Duodenal mucosa (tissue), 2 donors: ENCODE measurements at regions not wholly inside any gene's neighbourhood (a gene's known extent, or its start where the extent isn't known, plus 50 kb on each side); places are given as distances from the start of the nearest gene placed in this dataset.

ENCODE experiments used
- H3K27ac ChIP-seq: one replicate; pipeline ENCODE4 v1.7.0; 2013; ENCODE audit warnings: low read depth, low read length
- H3K27me3 ChIP-seq, 2 donors: one replicate each; pipeline ENCODE4 v1.7.0; 2013; ENCODE audit warnings: low read length in 2 of 2, control low read depth in 1 of 2; ENCODE audit not compliant: insufficient read depth in 2 of 2, control insufficient read depth in 1 of 2
- H3K36me3 ChIP-seq, 2 donors: one replicate each; pipeline ENCODE4 v1.7.0; 2013; ENCODE audit warnings: low read length in 2 of 2, control low read depth in 1 of 2; ENCODE audit not compliant: insufficient read depth in 2 of 2, control insufficient read depth in 1 of 2
- H3K4me1 ChIP-seq, 2 donors: one replicate each; pipeline ENCODE4 v1.7.0; 2013; ENCODE audit warnings: low read length in 2 of 2, control low read depth in 1 of 2; ENCODE audit not compliant: insufficient read depth in 2 of 2, control insufficient read depth in 1 of 2
- H3K4me3 ChIP-seq, 2 donors: one replicate each; pipeline ENCODE4 v1.7.0; 2013; ENCODE audit warnings: low read length in 2 of 2, low read depth in 1 of 2
- H3K9ac ChIP-seq, 2 donors: one replicate each; pipeline ENCODE4 v1.7.0; 2013; ENCODE audit warnings: low read length in 2 of 2, low read depth in 1 of 2
- H3K9me3 ChIP-seq, 2 donors: one replicate each; pipeline ENCODE4 v1.7.0; 2013; ENCODE audit warnings: low read length in 2 of 2, control low read depth in 1 of 2; ENCODE audit not compliant: control insufficient read depth in 1 of 2

DNA sequence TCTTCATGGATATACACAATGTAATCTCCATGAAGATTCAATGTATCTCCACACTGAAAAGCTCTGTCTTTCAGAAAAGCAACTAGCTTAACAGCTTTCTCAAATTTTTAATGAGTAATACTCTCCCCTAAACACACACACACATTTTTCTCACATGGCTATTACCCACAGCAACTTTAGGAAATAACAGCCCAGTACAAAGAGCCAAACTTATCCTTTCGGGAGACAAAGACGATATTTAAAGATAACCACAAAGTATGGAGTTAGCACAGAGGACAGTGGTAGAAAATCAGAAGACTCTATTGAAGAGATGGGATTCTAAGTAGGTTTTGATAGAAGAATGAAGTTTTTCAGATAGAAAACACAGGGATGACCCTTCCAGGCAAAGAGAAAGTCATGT is 394.9 kb upstream of the TRIB2 start:
- Histone ChIP-seq H3K9me3 (no peaks in the 10 kb centered on the region), H3K4me1 (peaks cover 5 to 18% of the 10 kb centered on the region in 2 donors), H3K27me3 (no peaks in the 10 kb centered on the region), H3K9ac (no peak overlapping the region), H3K27ac (no peak overlapping the region), H3K36me3 (no peaks in the 10 kb centered on the region), H3K4me3 (no peak overlapping the region)

DNA sequence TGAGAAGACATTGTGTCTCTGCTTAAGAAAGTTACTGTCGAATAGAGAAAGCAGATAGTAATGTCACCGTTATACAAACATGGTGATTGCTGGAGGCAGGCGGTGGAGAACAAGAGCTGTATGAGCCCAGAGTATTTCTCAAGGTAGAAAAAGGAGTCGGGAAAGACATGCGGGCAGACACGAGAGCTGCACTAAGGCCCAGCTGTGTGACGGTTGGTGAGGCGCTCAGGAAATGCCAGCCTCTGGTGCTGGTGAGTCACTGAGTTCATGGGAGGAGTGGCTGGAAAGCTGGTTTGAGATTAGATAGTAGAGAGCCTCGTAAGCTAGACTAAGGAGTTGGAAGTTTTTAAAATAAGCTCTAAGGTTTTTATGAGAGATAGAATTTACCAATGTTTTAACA is 390.9 kb upstream of the TRIB2 start:
- Histone ChIP-seq H3K9ac (no peak overlapping the region), H3K4me1 (peaks cover 0 to 4% of the 10 kb centered on the region in 2 donors), H3K9me3 (no peaks in the 10 kb centered on the region), H3K36me3 (no peaks in the 10 kb centered on the region), H3K27ac (no peak overlapping the region), H3K27me3 (no peaks in the 10 kb centered on the region), H3K4me3 (no peak overlapping the region)

DNA sequence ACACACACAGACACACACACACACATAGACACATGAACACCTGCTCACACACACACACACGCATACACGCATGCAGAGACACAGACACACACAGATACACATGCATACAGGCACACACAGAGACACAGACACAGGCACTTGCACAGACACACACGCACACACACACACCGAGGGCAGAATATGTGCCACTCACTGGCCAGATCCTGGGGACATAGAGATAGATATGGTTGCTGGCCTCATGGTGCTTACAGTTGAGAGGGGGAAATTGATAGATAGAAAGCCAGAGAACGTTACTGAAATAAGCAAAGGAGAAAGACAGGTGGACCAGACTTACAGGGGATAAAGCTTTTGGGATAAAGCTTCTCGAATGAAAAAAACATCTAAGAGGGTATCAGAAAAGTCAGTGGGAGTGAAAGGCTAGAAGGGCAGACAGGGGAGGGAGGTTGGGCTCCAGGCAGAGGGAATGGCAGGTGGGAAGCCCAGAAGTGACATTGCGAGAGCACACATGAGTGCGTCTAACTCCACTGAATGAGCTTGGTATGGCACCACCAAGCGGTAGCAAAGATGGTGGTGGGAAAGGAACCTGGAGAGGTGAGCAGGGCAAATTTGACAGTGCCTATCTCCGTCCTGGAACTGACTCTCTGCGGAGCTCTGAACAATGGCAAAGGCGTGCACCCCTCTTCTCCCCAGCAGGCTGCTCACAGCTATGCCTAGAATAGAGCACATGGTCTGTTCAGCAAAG is 390.1 kb upstream of the TRIB2 start:
- Histone ChIP-seq H3K4me3 (no peak overlapping the region), H3K9ac (no peak overlapping the region), H3K27ac (no peak overlapping the region), H3K27me3 (no peaks in the 10 kb centered on the region), H3K9me3 (no peaks in the 10 kb centered on the region), H3K4me1 (no peaks in the 10 kb centered on the region), H3K36me3 (no peaks in the 10 kb centered on the region)

DNA sequence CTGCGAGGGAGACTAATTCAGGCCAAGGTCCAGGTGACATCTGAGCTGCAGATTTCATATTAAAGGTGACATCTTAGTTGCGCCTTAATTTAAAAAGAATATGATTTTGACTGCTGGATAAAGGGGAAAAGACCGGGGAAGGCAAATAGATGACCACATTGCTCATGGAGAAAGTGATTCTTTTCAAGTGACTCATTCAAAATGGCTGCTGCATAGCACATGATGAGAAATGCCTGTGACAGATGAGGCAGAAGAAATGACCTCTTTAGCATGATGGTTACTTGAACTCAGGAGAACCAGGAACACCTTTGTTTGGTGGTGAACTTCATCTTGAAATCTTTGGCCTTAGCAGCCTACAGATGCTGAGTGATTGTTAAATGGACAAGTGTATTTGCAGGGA is 385.8 kb upstream of the TRIB2 start:
- H3K4me3 ChIP-seq, result no peak overlapping the region
- H3K36me3 ChIP-seq, result no peaks in the 10 kb centered on the region

DNA sequence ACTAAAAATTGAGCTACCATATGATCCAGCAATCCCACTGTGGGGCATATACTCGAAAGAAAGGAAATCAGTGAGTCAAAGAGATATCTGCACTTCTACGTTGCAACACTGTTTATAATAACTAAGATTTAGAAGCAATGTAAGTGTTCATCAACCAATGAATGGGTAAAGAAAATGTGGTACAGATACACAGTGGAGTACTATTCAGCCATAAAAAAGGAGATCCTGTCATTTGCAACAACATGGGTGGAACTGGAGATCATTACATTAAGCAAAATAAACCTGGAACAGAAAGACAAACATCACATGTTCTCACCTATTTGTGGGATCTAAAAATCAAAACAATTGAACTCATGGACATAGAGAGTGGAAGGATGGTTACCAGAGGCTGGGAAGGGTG is 385.0 kb upstream of the TRIB2 start:
- H3K36me3 ChIP-seq, result no peaks in the 10 kb centered on the region
- no peaks in the 10 kb centered on the region for H3K9me3 ChIP-seq
- H3K4me3 ChIP-seq, result no peak overlapping the region
- no peaks in the 10 kb centered on the region for H3K4me1 ChIP-seq
- H3K27me3 ChIP-seq, result no peaks in the 10 kb centered on the region
- H3K9ac ChIP-seq, result no peak overlapping the region
- no peak overlapping the region for H3K27ac ChIP-seq

More for the DNA sequence above, 385.8 kb upstream of the TRIB2 start:
- H3K9me3 ChIP-seq, result no peaks in the 10 kb centered on the region
- H3K9ac ChIP-seq, result no peak overlapping the region
- H3K27ac ChIP-seq, result no peak overlapping the region
- H3K4me1 ChIP-seq, result no peaks in the 10 kb centered on the region
- no peaks in the 10 kb centered on the region for H3K27me3 ChIP-seq

DNA sequence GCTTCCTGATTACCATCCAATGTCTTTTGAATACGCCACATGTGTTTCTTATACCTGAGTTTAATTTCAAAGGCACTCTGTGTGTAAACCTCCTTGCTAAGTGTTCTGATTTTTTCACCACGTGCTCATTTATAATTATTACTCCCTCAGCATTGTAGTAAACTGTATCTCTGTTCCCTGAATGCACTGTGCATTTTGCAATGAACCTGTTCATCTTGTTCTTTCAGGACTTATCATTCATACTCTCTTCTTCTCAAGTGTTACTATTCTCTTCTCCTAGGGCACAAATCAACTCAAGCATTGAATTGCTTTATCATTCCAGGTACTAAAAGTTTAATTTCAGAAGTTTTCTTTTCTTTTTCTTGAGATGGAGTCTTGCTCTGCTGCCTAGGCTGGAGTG is 383.4 kb upstream of the TRIB2 start:
- no peak overlapping the region for H3K9ac ChIP-seq
- H3K27me3 ChIP-seq, result no peaks in the 10 kb centered on the region
- no peaks in the 10 kb centered on the region for H3K9me3 ChIP-seq
- H3K4me3 ChIP-seq, result no peak overlapping the region
- H3K36me3 ChIP-seq, result no peaks in the 10 kb centered on the region
- no peaks in the 10 kb centered on the region for H3K4me1 ChIP-seq
- no peak overlapping the region for H3K27ac ChIP-seq

DNA sequence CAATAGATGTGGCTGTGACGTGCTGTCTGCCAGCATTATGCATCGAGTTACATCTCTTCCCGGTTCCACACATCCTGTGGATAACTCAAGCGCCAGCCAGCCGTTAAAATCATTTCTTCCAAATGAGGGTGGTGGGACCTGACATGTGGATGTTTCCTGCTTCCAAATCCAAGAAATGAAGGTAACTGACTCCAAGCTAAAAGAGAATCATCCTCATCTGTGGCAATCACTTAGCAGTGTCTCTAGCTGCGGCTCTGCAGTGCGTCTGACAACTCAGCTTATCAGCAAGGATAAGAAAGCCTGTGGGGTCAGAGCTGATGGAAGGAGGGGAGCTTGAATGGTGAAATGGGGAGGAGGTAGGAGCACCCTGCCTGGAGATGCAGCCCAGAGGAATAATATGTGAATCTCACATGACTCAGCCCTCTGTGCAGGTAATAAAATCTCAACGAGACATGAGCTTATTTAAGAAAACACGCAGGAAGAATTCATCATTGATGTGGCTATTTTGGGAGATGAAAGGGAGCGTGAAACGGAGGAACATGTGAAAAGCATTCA is 382.2 kb upstream of the TRIB2 start:
- Histone ChIP-seq H3K27me3 (no peaks in the 10 kb centered on the region), H3K4me3 (no peak overlapping the region), H3K9ac (no peak overlapping the region)

DNA sequence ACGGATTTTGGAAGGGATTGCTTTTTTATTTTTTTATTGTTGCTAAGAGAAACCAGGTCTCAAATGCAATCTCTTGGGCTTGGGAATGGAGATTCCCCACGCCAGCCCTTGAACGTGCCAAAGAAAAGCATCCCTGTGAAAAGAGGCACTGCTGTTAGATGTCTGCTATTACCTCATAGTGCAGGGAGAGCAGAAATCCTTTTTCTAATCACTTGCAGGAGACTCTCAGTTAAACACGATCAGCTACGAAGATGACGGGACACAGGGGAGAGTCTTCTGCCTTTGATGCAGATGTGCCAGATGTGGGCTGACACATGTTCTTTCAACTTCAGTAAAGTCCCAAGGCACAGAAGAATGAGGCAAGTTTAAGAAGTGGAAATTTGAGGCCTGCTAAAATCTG is 381.6 kb upstream of the TRIB2 start:
- Histone ChIP-seq H3K9me3 (no peaks in the 10 kb centered on the region), H3K27ac (no peak overlapping the region), H3K36me3 (no peaks in the 10 kb centered on the region), H3K27me3 (no peaks in the 10 kb centered on the region), H3K4me1 (no peaks in the 10 kb centered on the region), H3K4me3 (no peak overlapping the region), H3K9ac (no peak overlapping the region)

More for the DNA sequence above, 382.2 kb upstream of the TRIB2 start:
- H3K4me1 ChIP-seq, result no peaks in the 10 kb centered on the region
- H3K36me3 ChIP-seq, result no peaks in the 10 kb centered on the region
- no peak overlapping the region for H3K27ac ChIP-seq
- H3K9me3 ChIP-seq, result no peaks in the 10 kb centered on the region

DNA sequence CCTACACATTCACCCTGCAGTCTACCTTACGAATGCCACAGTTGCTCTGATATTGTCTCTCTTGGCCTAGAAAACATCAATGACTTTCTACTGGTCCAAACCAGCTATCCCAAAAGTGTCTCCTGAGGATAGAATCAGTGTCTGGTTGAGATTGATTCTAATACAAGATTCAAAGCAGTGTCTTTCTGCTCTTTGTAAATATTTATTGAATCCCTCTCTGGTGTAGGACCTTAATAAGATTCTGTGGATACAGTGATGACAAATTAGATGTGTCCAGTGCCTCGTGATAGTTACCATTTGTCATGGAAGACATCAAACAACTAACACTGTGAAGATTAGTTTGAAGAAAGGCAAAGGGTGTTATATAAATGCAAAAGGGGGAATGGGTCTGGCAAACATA is 380.7 kb upstream of the TRIB2 start:
- no peaks in the 10 kb centered on the region for H3K4me1 ChIP-seq
- H3K4me3 ChIP-seq, result no peak overlapping the region
- H3K36me3 ChIP-seq, result no peaks in the 10 kb centered on the region
- H3K27me3 ChIP-seq, result no peaks in the 10 kb centered on the region
- H3K9me3 ChIP-seq, result no peaks in the 10 kb centered on the region
- H3K27ac ChIP-seq, result no peak overlapping the region
- H3K9ac ChIP-seq, result no peak overlapping the region

DNA sequence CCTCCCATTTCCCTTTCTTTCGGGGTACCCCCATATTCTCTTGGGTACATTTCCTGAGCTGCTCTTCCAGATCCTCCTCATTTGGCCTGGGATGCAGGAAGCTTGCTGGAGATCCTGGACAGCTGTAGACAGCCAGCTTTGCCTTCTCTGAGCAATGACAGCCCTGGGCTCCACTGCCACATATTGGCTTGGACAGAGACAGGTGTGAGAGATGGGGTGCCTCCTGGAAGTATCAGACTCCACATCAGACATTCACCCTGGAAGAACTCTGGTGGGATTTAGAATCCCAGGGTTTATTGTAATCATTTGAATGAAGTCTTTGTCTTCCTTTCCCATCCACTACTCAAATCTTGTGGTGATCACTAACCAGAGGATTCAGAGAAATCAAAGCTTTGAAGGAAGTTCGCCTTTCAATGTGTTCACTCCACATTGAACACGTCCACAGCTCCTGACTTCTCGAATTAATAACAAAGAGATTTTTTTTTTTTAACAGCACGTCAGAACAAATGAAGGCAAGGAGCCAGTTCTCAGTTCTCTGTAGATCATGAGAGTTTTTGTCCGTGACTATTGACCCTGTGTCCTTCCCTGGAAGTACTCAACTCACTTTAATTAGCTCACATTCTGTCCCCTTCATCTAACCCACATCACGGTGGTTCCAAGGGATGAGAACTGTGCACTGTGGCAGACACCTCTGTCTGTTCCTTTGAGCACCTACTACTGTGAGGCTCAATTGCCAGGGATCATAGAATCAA is 377.6 kb upstream of the TRIB2 start:
- Histone ChIP-seq H3K36me3 (no peaks in the 10 kb centered on the region), H3K4me3 (no peak overlapping the region), H3K9me3 (no peaks in the 10 kb centered on the region), H3K9ac (no peak overlapping the region), H3K27ac (no peak overlapping the region), H3K4me1 (no peaks in the 10 kb centered on the region), H3K27me3 (no peaks in the 10 kb centered on the region)
